GM06990 (cell line): ENCODE measurements at regions not wholly inside any gene's neighbourhood (a gene's known extent, or its start where the extent isn't known, plus 50 kb on each side); places are given as distances from the start of the nearest gene placed in this dataset.

Source experiments
- DNase-seq: peaks from one replicate; pipeline ENCODE4 v3.0.0-alpha.2; 2011; ENCODE audit not compliant: insufficient read length; ENCODE audit errors: extremely low read depth
- H3K27me3 ChIP-seq: replicated peaks from 2 replicates; pipeline ENCODE4 v1.6.0; 2011; ENCODE audit warnings: low read length; ENCODE audit not compliant: control insufficient read depth, insufficient read depth
- H3K36me3 ChIP-seq: 2 replicates; pipeline ENCODE4 v1.5.1; 2011; ENCODE audit warnings: low read length; ENCODE audit not compliant: control insufficient read depth, insufficient read depth
- H3K4me3 ChIP-seq: replicated peaks from 2 replicates; pipeline ENCODE4 v1.5.1; 2011; ENCODE audit warnings: low read depth, mild to moderate bottlenecking, control low read depth, low read length
- TF ChIP-seq, protein P1 (sequence below): IDR thresholded peaks from 2 replicates; pipeline ENCODE4 v1.5.1; 2011; ENCODE audit warnings: low read length, control low read depth, mild to moderate bottlenecking, inconsistent platforms; ENCODE audit not compliant: insufficient read depth, poor library complexity, severe bottlenecking

DNA sequence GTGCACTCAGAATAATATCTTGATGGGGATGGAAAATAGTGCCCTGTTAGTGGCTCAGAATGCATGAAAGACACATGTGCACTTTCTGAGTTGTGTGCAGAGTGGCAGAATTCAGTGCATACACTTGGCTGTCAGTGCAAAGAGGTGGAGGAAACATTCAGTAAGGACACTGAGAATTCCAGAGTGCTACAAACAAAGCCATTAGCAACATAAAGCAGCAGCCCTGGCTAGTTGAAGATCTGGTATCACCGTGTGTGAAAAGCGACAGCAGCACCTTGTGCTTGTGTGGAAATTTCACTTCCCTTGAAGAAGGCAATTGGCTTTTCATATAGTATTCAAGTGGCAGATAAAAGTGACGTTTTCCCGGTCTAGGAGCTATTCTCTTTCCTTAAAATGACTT lies 810.4 kb downstream of the TRIML1 start:
- no peaks in the 10 kb centered on the region for H3K36me3 ChIP-seq
- DNase-seq, result no peak
- H3K4me3 ChIP-seq, result no peak overlapping the region
- TF ChIP-seq, protein P1, sequence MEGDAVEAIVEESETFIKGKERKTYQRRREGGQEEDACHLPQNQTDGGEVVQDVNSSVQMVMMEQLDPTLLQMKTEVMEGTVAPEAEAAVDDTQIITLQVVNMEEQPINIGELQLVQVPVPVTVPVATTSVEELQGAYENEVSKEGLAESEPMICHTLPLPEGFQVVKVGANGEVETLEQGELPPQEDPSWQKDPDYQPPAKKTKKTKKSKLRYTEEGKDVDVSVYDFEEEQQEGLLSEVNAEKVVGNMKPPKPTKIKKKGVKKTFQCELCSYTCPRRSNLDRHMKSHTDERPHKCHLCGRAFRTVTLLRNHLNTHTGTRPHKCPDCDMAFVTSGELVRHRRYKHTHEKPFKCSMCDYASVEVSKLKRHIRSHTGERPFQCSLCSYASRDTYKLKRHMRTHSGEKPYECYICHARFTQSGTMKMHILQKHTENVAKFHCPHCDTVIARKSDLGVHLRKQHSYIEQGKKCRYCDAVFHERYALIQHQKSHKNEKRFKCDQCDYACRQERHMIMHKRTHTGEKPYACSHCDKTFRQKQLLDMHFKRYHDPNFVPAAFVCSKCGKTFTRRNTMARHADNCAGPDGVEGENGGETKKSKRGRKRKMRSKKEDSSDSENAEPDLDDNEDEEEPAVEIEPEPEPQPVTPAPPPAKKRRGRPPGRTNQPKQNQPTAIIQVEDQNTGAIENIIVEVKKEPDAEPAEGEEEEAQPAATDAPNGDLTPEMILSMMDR, result no peak
- H3K27me3 ChIP-seq, result no peaks in the 10 kb centered on the region

DNA sequence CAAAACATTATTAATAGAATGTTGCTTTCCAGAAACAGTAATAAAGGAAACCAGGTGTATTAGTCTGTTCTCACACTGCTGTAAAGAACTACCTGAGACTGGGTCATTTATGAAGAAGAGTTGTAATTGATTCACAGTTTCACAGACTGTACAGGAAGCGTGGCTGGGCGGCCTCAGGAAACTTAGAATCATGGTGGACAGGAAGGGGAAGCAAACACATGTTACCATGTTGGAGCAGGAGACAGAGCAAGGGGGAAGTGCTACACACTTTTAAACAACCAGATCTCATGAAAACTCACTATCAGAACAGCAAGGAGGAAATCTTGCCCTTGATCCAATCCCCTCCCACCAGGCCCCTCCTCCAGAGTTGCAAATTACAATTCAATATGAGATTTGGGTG lies 815.8 kb downstream of the TRIML1 start:
- no peak for DNase-seq
- Histone ChIP-seq H3K4me3 (no peak overlapping the region), H3K27me3 (no peaks in the 10 kb centered on the region), H3K36me3 (no peaks in the 10 kb centered on the region)
- TF ChIP-seq, protein P1, result no peak

DNA sequence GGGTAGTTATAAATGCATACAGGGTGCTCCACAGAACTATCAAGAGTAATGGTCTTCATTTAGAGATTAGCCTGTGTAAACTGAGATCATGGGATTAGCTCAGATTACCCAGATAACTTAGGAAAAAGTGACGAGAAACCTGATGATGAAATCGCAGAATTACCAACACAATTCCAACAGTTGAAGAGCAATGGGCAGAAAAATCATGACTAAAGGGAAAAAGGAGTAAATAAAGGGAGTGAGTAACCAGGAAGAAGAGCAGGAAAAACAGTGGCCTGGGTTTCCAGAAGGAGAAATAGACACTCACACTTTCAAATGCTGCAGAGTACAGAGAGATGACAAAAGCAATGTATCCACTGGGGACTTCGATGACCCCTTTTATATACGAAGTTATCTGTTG lies 817.3 kb downstream of the TRIML1 start:
- TF ChIP-seq, protein P1, result no peak
- no peak for DNase-seq
- Histone ChIP-seq H3K36me3 (no peaks in the 10 kb centered on the region), H3K4me3 (no peak overlapping the region), H3K27me3 (no peaks in the 10 kb centered on the region)

DNA sequence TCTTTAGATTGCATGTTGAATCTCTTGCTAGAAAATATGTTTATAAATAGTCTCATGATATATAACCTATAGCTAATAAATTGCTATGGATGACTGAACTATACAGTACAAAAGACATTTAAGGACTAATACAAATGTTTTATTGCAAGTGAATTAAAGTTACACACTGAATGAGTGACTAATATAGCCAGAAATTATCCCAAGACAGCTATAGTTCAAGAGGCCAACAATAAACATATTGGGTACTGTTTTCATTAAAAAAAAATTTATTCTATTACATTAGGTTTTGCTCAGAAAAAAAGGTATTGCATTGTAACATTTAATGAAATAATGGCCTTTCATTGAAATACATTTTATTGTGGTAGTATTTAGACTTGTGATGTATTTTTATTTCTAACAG lies 819.1 kb downstream of the TRIML1 start:
- Histone ChIP-seq H3K4me3 (no peak overlapping the region), H3K27me3 (no peaks in the 10 kb centered on the region)
- no peak for DNase-seq

DNA sequence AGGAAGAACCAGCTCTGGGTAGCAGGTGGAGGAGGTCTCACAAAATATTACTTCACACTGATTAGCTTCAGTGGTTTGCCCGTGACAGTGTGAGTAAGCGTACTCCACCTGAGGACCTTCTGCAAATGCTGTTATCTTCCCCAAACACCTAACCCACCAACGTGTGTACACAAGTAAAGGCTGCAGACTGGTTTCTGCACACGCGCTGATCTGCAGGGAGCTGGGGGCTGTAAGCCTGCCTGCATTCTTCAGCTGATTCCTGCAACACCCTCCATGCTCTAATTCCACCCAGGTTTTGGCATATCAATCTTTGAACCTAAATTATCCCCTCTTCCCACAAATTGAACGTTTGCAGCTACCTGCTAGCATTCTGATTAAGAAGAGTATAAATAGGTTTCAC lies 820.2 kb downstream of the TRIML1 start:
- TF ChIP-seq, protein P1, result no peak
- Histone ChIP-seq H3K4me3 (no peak overlapping the region), H3K36me3 (no peaks in the 10 kb centered on the region), H3K27me3 (no peaks in the 10 kb centered on the region)
- DNase-seq, result no peak

More for the DNA sequence above, 819.1 kb downstream of the TRIML1 start:
- TF ChIP-seq, protein P1, result no peak
- H3K36me3 ChIP-seq, result no peaks in the 10 kb centered on the region

DNA sequence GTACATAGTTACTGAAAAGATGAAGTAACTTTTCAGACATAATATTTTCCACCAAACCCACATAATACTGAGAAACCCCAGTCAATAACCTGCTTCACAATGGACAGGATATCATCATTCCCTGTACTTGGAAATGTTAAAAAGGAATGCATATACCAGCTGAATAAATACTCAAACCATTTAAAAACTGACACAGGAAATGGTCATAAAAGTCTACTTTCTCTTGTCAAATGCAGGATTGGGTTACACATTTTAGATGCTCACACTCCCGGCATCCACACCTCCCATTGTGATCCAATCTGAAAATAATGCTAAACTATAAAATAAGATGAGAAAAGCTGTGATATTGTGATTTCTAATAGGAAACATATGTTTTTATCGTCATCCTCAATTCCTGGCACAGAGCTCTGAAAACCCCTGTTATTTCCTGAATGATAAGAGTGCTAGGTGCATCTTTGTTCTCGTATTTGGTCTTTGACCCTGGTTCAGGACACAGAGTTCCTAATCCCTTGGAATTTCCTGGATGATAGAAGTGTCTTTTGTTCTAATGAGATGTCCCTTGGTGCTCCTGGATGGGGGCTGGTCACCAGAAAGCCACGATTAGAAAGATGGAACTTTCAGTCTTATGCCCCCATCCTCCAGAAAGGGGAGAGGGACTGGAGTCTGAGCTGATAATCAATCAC lies 821.3 kb downstream of the TRIML1 start:
- no peak overlapping the region for H3K4me3 ChIP-seq
- TF ChIP-seq, protein P1, result no peak
- no peaks in the 10 kb centered on the region for H3K27me3 ChIP-seq
- H3K36me3 ChIP-seq, result no peaks in the 10 kb centered on the region
- no peak for DNase-seq
